ENCODE measurements at regions not wholly inside any gene's neighbourhood (a gene's known extent, or its start where the extent isn't known, plus 50 kb on each side); places are given as distances from the start of the nearest gene placed in this dataset.

DNA sequence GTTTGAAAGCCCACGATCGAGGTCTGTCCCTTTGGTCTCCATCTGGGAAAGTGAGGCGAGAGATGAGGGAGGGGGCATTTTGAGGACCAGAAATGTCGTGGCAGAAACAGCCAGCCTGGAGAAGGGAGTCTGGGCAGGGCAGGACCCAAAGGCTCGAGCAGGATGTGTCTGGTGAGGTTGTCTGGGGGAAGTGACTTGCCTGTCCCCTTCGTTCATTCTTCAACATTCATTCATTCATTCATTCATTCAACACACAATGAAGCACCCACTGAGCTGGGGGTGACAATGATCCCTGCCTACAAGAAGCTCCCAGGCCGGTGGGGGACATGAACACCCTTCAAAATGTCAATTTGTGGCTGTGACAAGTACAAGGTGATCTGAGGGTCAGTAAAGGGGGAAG, 80.5 kb downstream of the CEBPB start:
- ChIA-PET POLR2A (no interaction called here), CTCF (interaction anchor here (1.1 kb wide), 1 partner anchor 11 kb away, joined by 3 read pairs; no protein-coding TSS in a partner anchor)
- ATAC-seq (no peak), DNase-seq (no peak)
- Mint-ChIP-seq H3K4me1 (ENCODE audit: low read depth) (peaks cover 25% of the 10 kb centered on the region), H3K27ac (no peak overlapping the region), H3K36me3 (ENCODE audit: low read depth) (no peaks in the 10 kb centered on the region), H3K4me3 (no peak overlapping the region), H3K27me3 (ENCODE audit: low read depth) (peaks cover 20% of the 10 kb centered on the region), H3K9me3 (ENCODE audit: insufficient read depth) (no peaks in the 10 kb centered on the region)

DNA sequence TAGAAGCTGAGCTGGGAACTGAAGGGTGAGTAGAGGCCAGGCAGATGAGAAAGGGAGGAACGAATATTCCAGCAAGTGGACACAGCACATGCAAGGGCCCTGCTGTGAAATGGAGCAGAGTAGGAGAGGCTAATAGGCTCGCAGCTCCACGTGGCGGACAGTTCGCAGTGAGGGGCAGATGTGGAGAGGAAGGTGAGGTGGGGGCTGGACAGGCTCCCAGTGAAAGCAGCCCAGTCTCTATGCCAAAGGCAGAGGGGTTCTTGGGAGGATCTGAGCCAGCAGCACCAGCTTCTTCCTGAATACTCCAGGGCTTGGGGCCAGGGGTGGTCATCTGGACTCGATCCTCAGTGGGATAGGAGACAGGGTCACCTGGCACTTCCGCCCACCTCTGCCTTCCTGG, 81.0 kb downstream of the CEBPB start:
- Mint-ChIP-seq H3K27me3 (ENCODE audit: low read depth) (peaks cover 20% of the 10 kb centered on the region), H3K4me3 (no peak overlapping the region), H3K9me3 (ENCODE audit: insufficient read depth) (no peaks in the 10 kb centered on the region), H3K36me3 (ENCODE audit: low read depth) (no peaks in the 10 kb centered on the region), H3K27ac (no peak overlapping the region), H3K4me1 (ENCODE audit: low read depth) (peaks cover 22% of the 10 kb centered on the region)
- POLR2A ChIA-PET, result no interaction called here
- no peak for ATAC-seq
- DNase-seq, result no peak
- CTCF ChIA-PET, result interaction anchor here (0.7 kb wide), 1 partner anchor 56 kb away, joined by 3 read pairs; no protein-coding TSS in a partner anchor

DNA sequence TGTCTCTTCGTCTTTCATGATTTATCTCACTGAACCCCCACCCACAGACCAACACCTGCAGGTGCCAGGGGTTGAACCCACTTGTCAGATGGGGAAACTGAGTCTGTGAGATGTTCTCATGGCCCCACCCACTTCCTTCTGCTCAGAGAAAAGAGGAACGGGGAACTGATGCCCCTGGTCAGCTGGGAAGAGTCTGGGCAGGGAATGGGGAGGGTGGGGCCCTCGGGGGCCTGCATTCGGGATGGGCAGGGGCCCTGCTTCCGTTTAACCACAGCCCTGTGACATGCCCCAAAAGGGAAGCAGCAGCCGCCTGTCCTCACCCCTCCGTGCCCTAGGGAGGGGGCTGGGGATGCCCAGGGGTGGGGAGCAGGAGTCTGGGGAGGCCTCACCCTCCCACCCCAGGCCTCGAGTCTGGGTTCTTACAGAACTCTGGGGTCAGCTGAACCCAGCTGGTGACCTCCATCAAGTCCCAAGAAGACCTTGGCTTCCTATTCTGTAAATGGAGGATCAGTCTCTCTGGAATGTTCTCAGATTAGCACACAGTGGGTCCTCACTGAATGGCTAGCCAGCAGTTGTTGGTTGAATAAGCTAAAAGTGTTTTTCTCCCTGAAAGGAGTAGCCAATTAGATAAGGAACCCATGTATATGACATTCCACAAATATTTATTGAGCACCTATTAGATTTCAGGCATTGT, 81.5 kb downstream of the CEBPB start:
- Mint-ChIP-seq H3K9me3 (ENCODE audit: insufficient read depth) (no peaks in the 10 kb centered on the region), H3K36me3 (ENCODE audit: low read depth) (no peaks in the 10 kb centered on the region), H3K4me1 (ENCODE audit: low read depth) (peaks cover 19% of the 10 kb centered on the region), H3K27ac (no peak overlapping the region), H3K27me3 (ENCODE audit: low read depth) (peaks cover 20% of the 10 kb centered on the region), H3K4me3 (no peak overlapping the region)
- DNase-seq (no peak), ATAC-seq (no peak)
- ChIA-PET CTCF (interaction anchor here (0.7 to 1.0 kb wide), 3 partner anchors 56 to 316 kb away, joined by 3 read pairs; no protein-coding TSS in a partner anchor), POLR2A (no interaction called here)

DNA sequence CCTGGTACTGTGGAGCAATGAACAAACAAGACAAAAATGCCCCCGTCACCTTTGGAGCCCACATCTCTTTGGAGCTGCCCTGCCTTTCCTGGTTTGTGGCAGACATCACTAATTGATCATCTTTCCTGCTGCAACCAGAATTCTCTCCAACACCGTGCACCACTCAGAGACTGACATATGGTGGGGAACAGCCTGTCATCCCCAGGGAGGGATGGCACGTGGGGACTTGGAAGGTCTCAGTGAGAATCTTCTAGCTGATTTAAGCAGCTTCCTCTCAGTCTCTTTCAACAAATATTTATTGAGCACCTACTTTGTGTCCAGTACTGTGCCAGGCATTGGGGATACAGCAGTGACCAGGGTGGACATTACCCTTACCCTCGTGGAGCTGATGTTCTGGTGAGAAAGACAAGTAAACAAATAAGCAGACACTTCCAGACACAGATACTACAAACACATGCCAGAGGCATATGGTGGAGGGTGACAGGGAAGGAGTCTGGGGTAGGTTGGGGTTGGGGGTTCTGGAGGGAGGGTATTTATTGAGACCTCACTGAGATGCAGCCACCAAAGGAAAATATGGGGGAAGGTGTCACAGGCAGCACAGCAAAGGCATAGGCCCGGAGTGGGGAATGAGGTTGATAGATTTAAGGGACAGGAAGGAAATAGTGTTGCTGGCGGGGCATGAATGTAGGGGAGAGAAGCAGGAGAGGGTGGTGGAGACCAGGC, 82.3 kb downstream of the CEBPB start:
- H3K9me3 Mint-ChIP-seq (ENCODE audit: insufficient read depth), result no peaks in the 10 kb centered on the region
- DNase-seq (no peak), ATAC-seq (no peak)
- ChIA-PET CTCF (interaction anchor here (0.7 to 1.0 kb wide), 2 partner anchors 206 to 315 kb away, joined by 3 read pairs; no protein-coding TSS in a partner anchor), POLR2A (no interaction called here)
- H3K4me3 Mint-ChIP-seq, result no peak overlapping the region
- H3K36me3 Mint-ChIP-seq (ENCODE audit: low read depth), result no peaks in the 10 kb centered on the region
- peaks cover 20% of the 10 kb centered on the region for H3K27me3 Mint-ChIP-seq (ENCODE audit: low read depth)
- no peak overlapping the region for H3K27ac Mint-ChIP-seq
- peaks cover 18% of the 10 kb centered on the region for H3K4me1 Mint-ChIP-seq (ENCODE audit: low read depth)

DNA sequence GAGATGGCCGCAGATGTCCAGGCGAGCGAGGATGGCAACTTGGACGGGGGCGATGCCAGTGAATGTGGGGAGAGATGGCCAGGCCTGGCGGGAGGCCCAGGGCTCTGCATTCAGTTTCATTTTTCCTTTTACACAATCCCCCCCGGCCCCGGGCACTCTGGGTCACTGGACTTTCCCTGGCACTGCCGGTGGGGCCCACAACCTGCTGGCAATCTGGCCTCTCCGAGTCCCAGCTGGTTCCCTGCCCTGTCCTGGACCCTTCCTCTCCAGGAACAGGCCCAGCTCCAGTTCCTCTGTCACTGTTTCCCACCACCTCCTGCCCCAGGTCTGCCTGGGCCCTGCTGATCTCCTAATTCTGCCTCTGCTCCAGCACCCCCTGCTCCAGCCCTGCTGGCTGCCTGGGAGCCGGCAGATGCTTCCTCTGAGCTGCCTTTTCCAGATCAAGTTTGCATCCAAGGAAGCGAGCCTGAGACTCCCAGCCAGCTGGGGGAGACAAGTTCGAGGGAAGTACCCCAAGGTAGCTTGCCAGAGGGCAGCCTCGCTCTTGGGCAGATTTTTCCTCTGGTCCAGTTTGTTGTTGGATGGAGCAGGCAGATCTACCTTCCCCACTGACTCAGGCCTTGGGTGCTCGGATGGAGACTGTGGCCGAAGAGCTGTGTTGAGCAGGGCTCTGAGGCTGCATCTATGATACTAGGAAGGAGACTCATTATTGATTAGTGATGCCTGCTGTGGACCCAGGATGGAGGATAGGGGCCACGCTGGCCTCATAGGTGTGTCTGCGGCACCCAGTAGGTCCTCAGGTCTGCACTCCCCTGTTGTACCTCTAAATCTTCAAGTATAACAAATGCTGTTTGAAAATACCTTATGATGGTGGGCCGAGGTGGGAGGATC, 83.2 kb downstream of the CEBPB start:
- ChIA-PET POLR2A (no interaction called here), CTCF (interaction anchor here (1.0 kb wide), 1 partner anchor 205 kb away, joined by 3 read pairs; no protein-coding TSS in a partner anchor)
- Mint-ChIP-seq H3K27me3 (ENCODE audit: low read depth) (peaks cover 20% of the 10 kb centered on the region), H3K4me1 (ENCODE audit: low read depth) (peaks cover 18% of the 10 kb centered on the region), H3K36me3 (ENCODE audit: low read depth) (no peaks in the 10 kb centered on the region), H3K27ac (no peak overlapping the region), H3K9me3 (ENCODE audit: insufficient read depth) (no peaks in the 10 kb centered on the region), H3K4me3 (no peak overlapping the region)
- ATAC-seq (no peak), DNase-seq (no peak)

DNA sequence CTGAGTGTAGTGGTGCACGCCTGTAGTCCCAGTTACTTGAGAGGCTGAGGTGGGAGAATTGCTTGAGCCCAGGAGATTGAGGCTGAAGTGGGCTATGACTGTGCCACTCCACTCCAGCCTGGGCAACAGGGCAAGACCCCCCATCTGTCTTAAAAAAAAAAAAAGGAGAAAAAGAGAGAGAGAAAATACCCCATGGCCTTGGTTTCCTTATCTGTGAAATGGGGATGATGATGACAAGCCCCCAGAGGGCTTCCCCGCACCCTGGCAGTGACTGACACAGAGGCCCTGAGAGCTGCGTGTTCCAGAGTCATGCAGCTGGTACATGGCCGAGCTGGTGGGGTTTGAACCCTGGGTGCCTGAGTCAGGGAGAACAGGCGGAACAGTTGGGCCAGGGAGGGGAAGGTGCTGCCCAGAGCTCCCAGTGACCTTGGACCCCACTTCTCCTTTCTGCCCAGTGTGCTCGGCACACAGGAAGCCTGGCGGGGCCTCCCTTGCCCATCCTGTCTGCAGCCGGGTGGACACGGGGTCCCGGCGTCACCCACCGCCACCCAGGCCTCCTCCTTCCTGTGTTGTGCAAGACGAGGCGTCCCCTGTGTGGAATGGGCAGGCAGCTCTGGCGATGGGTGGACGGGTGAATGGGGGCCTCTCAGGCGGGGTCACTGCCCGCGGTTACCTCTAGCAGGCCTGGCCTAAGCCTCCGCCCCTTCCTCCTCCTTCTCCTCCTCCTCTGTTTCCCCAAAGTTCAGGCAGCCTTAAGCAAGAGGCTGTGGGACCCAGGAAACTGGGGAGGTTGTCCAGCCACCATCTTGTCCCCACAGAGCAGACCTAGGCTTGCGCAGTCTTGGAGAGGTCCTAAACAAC, 84.2 kb downstream of the CEBPB start:
- H3K36me3 Mint-ChIP-seq (ENCODE audit: low read depth), result no peaks in the 10 kb centered on the region
- ChIA-PET CTCF (interaction anchor here (0.9 kb wide), 1 partner anchor 106 kb away, joined by 3 read pairs; no protein-coding TSS in a partner anchor), POLR2A (interaction anchor here (0.6 kb wide), 1 partner anchor 470 kb away, joined by 3 read pairs; no protein-coding TSS in a partner anchor)
- H3K4me1 Mint-ChIP-seq (ENCODE audit: low read depth), result peaks cover 18% of the 10 kb centered on the region
- peaks cover 18% of the 10 kb centered on the region for H3K27me3 Mint-ChIP-seq (ENCODE audit: low read depth)
- no peak overlapping the region for H3K4me3 Mint-ChIP-seq
- no peaks in the 10 kb centered on the region for H3K9me3 Mint-ChIP-seq (ENCODE audit: insufficient read depth)
- ATAC-seq, result no peak
- no peak overlapping the region for H3K27ac Mint-ChIP-seq
- no peak for DNase-seq

DNA sequence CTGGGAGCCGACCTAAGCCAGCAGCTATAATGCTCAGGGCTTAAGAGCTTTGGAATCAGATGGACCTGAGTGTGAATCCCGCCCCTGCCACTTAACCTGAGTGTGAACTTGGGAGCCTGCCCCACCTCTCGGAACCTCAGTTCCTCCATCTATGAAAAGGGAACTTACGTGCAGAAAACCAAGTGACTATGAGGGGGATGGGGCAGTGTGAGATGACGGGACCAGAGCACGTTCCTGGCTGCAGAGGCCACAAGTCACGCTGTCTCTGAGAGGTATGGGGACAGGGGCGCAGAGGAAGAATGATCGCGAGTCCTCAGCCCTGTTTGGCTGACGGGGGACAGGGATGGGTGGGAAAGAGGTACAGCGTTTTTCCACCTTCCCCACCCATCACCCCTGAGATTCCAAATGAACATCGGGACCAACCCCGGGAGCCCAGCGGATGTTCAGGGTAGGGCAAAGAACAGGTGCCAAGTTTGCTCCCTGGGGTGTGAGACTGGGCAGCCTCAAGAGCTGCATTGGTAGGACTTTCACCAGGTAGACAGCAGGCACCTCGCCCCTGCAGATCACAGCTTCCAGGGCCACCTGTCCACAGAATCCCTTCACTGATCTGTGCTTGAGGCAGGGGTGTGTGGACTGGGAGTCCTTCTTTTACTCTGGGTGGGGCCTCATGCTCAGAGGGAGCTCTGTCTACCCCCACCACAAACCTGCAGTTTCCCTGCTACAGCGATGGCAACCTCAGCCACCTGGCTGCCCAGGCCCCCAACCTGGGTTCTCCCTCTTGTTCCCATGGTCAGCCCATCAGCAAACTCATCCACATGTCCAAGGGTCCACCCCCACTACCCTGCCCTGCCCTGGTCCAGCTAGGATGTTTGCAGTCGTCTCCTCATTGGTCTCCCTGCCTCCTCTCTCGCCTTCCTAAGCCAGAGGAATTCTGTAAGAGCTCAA, 85.8 kb downstream of the CEBPB start:
- H3K9me3 Mint-ChIP-seq (ENCODE audit: insufficient read depth), result no peaks in the 10 kb centered on the region
- H3K4me1 Mint-ChIP-seq (ENCODE audit: low read depth), result peaks cover 5% of the 10 kb centered on the region
- no peak for ATAC-seq
- no peak overlapping the region for H3K4me3 Mint-ChIP-seq
- CTCF ChIA-PET, result interaction anchor here (0.6 kb wide), 1 partner anchor 10 kb away, joined by 3 read pairs; no protein-coding TSS in a partner anchor
- DNase-seq, result no peak
- POLR2A ChIA-PET, result interaction anchor here (0.6 kb wide), 1 partner anchor 14 kb away, joined by 3 read pairs; no protein-coding TSS in a partner anchor
- H3K36me3 Mint-ChIP-seq (ENCODE audit: low read depth), result no peaks in the 10 kb centered on the region
- H3K27me3 Mint-ChIP-seq (ENCODE audit: low read depth), result peaks cover 7% of the 10 kb centered on the region
- H3K27ac Mint-ChIP-seq, result no peak overlapping the region

DNA sequence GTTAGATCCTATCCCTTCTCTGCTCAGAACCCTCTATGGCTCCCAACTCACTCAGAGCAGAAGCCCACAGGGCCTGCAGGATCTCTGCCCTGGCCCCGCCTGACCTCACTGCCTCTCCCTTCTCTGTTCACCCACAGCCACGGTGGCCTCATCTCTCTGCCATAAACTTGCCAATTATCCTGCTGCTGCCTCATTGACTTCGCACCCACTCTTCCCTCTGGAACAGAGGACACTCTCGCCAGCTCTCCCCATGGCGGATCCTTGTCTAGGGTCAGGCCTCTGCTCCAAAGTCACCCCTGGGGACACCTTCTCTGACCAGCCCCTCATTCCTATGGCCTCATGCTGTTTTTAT, 86.4 kb downstream of the CEBPB start:
- Mint-ChIP-seq H3K4me3 (no peak overlapping the region), H3K4me1 (ENCODE audit: low read depth) (peaks cover under 1% of the 10 kb centered on the region), H3K27ac (no peak overlapping the region), H3K27me3 (ENCODE audit: low read depth) (peaks cover 5% of the 10 kb centered on the region), H3K36me3 (ENCODE audit: low read depth) (no peaks in the 10 kb centered on the region), H3K9me3 (ENCODE audit: insufficient read depth) (no peaks in the 10 kb centered on the region)
- CTCF ChIA-PET, result interaction anchor here (0.6 kb wide), 1 partner anchor 11 kb away, joined by 3 read pairs; no protein-coding TSS in a partner anchor
- POLR2A ChIA-PET, result interaction anchor here (0.6 kb wide), 1 partner anchor 14 kb away, joined by 3 read pairs; no protein-coding TSS in a partner anchor
- DNase-seq (no peak), ATAC-seq (no peak)

DNA sequence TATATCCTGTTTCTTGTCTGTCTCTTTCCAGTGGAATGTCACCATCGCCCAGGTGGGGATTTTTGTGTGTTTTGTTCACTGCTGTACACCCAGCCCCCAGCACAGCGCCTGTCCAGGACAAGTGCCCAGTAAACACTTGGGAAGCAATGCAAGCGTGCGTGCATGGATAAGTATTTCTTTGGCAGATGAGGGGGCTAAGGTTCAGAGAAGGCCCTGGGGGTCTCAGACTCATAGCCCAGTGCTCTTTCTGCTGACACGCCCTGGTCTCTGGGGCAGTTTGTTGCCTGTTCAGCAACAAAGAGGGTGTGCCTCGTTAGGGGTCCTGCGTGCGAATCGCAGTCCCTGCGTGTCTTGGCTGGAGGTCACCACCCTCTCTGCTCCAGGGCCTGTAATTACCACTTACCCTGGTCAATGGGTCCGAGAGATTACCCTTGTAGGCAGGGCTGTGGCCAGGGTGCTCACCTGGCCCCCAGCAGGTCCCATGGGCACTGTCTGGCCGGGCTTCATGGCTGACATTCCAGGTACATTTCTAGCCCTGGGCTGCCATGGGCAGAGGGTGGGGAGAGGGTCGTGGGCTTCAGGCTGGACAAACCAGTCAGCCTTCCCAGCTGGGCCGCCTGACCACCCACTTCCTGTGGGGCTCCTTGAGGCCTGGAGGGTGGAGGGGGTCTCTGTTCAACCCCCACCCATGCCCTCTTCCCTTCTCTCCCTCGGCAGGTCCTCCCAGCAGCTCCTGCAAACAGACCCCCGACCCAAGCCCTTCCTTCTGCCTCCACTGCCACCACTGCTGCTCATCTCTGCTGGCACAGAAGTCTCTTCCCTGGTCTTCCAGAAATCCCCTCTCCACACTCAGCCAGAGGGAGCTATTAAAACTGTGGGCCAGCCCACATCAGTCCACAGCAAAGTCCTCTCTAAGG, 87.1 kb downstream of the CEBPB start:
- Mint-ChIP-seq H3K9me3 (ENCODE audit: insufficient read depth) (no peaks in the 10 kb centered on the region), H3K4me3 (no peak overlapping the region), H3K36me3 (ENCODE audit: low read depth) (no peaks in the 10 kb centered on the region), H3K27ac (no peak overlapping the region), H3K27me3 (ENCODE audit: low read depth) (peaks cover 7% of the 10 kb centered on the region), H3K4me1 (ENCODE audit: low read depth) (peaks cover 3% of the 10 kb centered on the region)
- ChIA-PET POLR2A (no interaction called here), CTCF (no interaction called here)
- ATAC-seq (no peak), DNase-seq (no peak)

DNA sequence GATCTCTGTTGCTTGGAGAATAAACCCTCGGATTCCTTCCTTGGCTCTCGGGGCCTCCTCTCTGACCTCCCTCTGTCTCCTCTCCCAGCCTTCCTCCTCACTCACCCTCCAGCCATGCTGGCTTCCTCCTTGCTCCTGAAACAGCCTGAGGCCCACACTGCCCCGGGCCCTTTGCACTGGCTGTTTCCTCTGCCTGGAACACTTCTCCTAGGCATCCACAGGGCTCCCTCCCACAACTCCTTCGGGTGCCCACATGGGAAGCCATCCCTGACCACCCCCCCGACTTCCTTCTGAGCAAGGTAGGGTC, 87.7 kb downstream of the CEBPB start:
- ChIA-PET CTCF (no interaction called here), POLR2A (no interaction called here)
- peaks cover 9% of the 10 kb centered on the region for H3K27me3 Mint-ChIP-seq (ENCODE audit: low read depth)
- no peaks in the 10 kb centered on the region for H3K36me3 Mint-ChIP-seq (ENCODE audit: low read depth)
- H3K27ac Mint-ChIP-seq, result peak overlapping the region; percentile 28
- DNase-seq (no peak), ATAC-seq (no peak)
- peaks cover 9% of the 10 kb centered on the region for H3K4me1 Mint-ChIP-seq (ENCODE audit: low read depth)
- H3K9me3 Mint-ChIP-seq (ENCODE audit: insufficient read depth), result no peaks in the 10 kb centered on the region
- H3K4me3 Mint-ChIP-seq, result no peak overlapping the region

Data from activated CD8-positive, alpha-beta T cell treated with anti-CD3 and anti-CD28 coated beads, Interleukin-2, amount 10 ng/mL, durations not matched to agents 7 days and 5 days (primary cell).